SH-SY5Y (cell line): ENCODE measurements at regions not wholly inside any gene's neighbourhood (a gene's known extent, or its start where the extent isn't known, plus 50 kb on each side); places are given as distances from the start of the nearest gene placed in this dataset.

Experiments
- GATA2 ChIP-seq: IDR thresholded peaks from 2 replicates; pipeline ENCODE4 v1.6.1; 2011; ENCODE audit warnings: mild to moderate bottlenecking, low read depth, low read length
- GATA3 ChIP-seq: IDR thresholded peaks from 2 replicates; pipeline ENCODE4 v1.6.1; 2011; ENCODE audit warnings: low read depth, mild to moderate bottlenecking, low read length, moderate library complexity

GRCh38 chr11:56890584-56891305 lies 98.0 kb upstream of the OR5AK2 start:
- no peak for TF ChIP-seq GATA3
- no peak for TF ChIP-seq GATA2

DNA sequence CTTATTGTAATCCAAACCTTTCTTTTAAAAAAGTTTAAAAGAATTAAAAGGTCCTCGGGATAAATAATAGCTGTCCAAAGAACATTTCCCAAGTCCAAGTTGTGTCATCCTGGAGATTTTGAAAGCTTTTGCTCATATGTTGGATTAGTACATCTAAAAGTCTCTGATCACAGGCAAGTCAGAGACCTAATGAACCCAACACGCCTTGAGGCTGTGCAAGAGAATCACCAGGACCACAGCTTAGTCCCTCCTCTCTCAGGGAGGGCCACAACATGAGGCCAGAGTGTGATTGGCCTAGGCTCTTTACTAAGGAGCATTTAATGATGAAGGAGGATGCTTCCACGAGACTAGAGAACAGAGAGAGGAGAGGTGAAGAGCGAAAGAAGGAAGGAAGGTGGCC lies 98.7 kb upstream of the OR5AK2 start:
- TF ChIP-seq GATA2 (no peak), GATA3 (no peak)

GRCh38 chr11:56887940-56888339 lies 100.8 kb upstream of the OR5AK2 start:
- TF ChIP-seq GATA2 (no peak), GATA3 (no peak)

DNA sequence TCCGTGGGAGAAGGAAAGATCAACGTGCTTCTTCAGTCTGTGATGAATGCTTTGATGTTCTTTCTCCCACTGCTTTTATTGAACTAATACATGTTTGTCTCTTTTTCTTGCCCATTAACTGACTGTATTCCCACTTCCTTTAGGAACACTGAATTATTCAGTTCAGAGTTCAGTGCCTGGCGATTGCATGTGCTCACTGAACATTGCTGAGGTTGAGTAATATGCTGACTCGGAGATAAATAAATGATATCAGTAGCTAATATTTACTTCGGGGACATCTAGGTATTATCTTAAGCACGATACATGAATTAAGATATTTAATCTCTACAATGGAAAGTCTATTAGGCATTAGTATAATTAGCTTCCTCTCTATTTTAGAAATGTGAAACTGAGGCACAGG lies 102.3 kb upstream of the OR5AK2 start:
- TF ChIP-seq GATA2 (no peak), GATA3 (no peak)

DNA sequence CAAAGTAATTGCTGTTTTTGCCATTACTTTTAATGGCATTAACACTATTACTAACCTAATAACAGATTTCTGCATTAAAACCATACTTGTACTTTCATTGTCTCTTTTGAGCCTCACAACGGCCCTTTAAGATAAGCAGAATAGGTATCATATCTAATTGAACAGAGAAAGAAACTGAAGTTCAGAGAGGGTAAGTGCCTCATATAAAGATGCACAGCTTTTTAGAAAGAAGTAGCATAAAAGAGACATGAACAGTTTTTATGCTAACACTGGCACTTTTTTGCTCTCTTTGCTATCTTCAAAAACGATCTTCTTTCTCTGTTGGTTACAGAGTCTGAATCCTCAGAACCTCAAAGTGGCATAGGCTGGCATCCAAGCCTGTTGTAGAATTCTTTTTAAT lies 102.9 kb upstream of the OR5AK2 start:
- no peak for TF ChIP-seq GATA2
- no peak for TF ChIP-seq GATA3

- TF ChIP-seq GATA3 (no peak), GATA2 (no peak)
These were observed 103.5 kb upstream of the OR5AK2 start for GRCh38 chr11:56885177-56885576.

DNA sequence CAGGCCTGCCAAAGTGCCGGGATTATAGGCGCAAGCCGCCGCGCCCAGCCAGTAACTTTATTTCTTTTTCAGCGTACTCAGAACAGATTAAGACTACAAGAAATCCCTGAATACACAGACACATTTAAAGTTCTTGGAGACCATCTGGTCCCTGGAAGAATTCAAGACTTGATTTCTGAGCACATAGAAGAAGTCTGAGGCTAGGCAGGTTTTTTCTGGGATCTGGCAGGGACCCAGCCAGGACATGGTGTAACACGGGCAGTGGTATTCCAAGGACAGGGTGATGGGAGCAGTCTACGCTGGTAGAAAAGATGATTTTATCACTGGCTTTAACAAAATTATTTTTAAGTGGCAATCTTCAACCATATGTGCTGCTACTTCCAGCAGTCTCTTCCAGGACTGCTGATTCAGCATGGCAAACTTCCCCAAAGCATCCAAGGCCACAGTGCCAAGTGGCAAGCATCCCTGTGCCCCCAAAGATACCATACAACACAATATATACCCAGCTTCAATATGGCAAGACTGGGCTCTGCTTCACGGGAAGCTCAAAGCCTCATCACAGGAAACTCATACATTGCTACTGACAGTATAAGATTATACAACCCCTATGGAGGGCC lies 105.2 kb upstream of the OR5AK2 start:
- TF ChIP-seq GATA2: no peak
- TF ChIP-seq GATA3: no peak

DNA sequence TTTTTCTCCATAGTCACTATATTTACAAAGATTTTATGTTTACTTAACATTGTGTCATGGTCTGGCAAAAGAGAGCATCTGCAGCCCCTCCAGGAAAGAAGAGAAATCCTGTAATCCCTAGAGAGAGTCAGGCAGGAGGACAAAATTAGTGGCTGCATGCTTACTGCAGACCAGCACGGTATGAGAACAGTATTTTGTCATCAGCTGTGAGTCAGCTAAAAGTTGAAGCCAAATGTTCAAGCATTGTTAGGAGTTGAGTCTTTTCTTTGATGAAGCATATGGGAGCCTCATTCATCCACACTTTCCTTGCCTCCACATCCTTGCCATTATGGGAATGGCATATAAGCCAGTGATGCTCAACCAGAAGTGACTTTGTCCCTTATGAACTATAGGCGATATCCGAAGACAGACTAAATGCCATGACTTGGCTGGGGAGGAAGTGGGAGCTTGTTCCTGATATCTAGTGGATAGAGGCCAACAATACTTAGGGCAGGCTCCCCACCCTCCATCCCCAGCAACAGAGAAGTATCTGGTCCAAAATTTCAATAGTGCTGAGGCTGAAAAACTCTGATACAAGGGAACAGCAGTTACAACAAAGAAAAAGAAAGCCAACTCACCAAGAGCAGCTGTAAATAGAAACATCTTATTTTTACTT lies 112.0 kb upstream of the OR5AK2 start:
- no peak for TF ChIP-seq GATA2
- no peak for TF ChIP-seq GATA3

GRCh38 chr11:56855217-56855616 lies 106.7 kb upstream of the OR9G4 start:
- no peak for TF ChIP-seq GATA3
- no peak for TF ChIP-seq GATA2

DNA sequence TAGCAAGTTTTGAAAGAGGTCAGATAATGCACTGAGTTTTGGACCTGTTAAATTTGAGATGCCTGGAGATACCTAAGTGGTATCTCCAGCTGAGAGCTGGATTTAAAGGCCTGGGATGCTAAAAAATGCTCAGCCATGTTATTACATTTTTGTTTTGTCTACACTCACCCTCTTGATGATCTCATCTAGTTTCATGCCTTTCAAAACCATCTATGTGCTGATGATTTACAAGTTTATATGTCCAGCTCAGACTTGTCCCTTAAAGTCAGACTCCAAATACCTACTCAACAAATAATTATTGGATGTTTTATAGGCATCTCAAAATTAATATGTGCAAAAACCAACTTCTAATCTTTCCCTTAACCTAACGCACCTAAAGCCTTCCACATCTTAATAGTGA lies 103.6 kb upstream of the OR9G4 start:
- TF ChIP-seq GATA2: no peak
- no peak for TF ChIP-seq GATA3

GRCh38 chr11:56849852-56850251 lies 101.4 kb upstream of the OR9G4 start:
- TF ChIP-seq GATA2: no peak
- TF ChIP-seq GATA3: no peak

DNA sequence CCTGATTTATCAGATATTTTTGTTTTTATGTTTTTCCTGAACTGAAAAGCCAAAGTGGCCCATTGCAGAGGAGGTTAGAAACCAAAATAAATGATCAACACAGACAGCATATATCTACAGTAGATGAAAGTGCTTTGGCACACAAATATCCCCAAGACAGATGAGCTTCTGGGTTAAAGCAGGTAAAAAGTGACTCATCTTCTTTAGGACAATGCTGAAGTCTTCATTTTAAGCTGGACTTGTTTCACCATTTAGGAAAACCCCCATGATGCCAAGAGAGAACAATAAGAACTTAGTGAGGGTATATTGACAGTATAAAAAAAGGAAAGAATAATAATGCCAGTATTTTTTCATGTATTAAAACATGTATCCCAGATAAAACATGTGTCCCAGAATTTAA lies 100.8 kb upstream of the OR9G4 start:
- TF ChIP-seq GATA2 (no peak), GATA3 (no peak)

- no peak for TF ChIP-seq GATA3
- TF ChIP-seq GATA2: no peak
These were observed 99.8 kb upstream of the OR9G4 start for GRCh38 chr11:56848141-56848809.
